ENCODE measurements at regions not wholly inside any gene's neighbourhood (a gene's known extent, or its start where the extent isn't known, plus 50 kb on each side); places are given as distances from the start of the nearest gene placed in this dataset.

- TF ChIP-seq SIN3A (IDR thresholded peaks at IDR 0.05; ENCODE audit: low read depth): no peak
- TF ChIP-seq ELF1 (IDR thresholded peaks at IDR 0.05; ENCODE audit: borderline replicate concordance, low read depth): no peak
- TF ChIP-seq CTCF (IDR thresholded peaks at IDR 0.05 in 2 of 3, conservative IDR thresholded peaks at IDR 0.05 in 1 of 3; ENCODE audit: borderline replicate concordance in 1 of 3, insufficient read depth in 1 of 3, low read depth in 2 of 3, low read length in 2 of 3): no peak
- no peak for TF ChIP-seq CEBPB (IDR thresholded peaks at IDR 0.05; ENCODE audit: low read depth)
- TF ChIP-seq REST (IDR thresholded peaks at IDR 0.05; ENCODE audit: low read depth): no peak
- no peak for TF ChIP-seq POLR2A (IDR thresholded peaks at IDR 0.05; ENCODE audit: borderline replicate concordance, extremely low read depth, insufficient read depth, insufficient read length)
- TF ChIP-seq JUND (IDR thresholded peaks at IDR 0.05): no peak
- no peak for TF ChIP-seq SP1 (IDR thresholded peaks at IDR 0.05; ENCODE audit: low read depth)
- TF ChIP-seq POLR2AphosphoS5 (IDR thresholded peaks at IDR 0.05; ENCODE audit: low read depth, low read length): no peak
- TF ChIP-seq TCF7L2 (IDR thresholded peaks at IDR 0.05; ENCODE audit: borderline replicate concordance, extremely low read depth, insufficient read depth, insufficient read length): no peak
- no peak for TF ChIP-seq EZH2 (IDR thresholded peaks at IDR 0.05)
- TF ChIP-seq SRF (IDR thresholded peaks at IDR 0.05; ENCODE audit: low read depth): no peak
- TF ChIP-seq ZNF274 (IDR thresholded peaks at IDR 0.05; ENCODE audit: low read depth, low read length): no peak
- no peak for TF ChIP-seq FOSL1 (IDR thresholded peaks at IDR 0.05; ENCODE audit: low read depth)
- TF ChIP-seq ZFX (IDR thresholded peaks at IDR 0.05): no peak
- TF ChIP-seq EZH2phosphoT487 (IDR thresholded peaks at IDR 0.05; ENCODE audit: borderline replicate concordance): no peak
- no peak for TF ChIP-seq CBX3 (IDR thresholded peaks at IDR 0.05; ENCODE audit: low read depth)
- TF ChIP-seq EGR1 (IDR thresholded peaks at IDR 0.05; ENCODE audit: low read depth): no peak
- no peak for TF ChIP-seq ATF3 (IDR thresholded peaks at IDR 0.05)
- ATAC-seq: no peak
- RAD21 ChIA-PET (ENCODE audit: low non-redundant PET in 1 of 2, low total read pairs in 2 of 2, uncharacterized antibody in 2 of 2, unreplicated experiment in 2 of 2): no interaction called here
- Histone ChIP-seq H3K9ac (ENCODE audit: low read length) (no peak overlapping the region), H3K27me3 (ENCODE audit: insufficient read depth, low read length) (peaks cover 10% of the 10 kb centered on the region), H3K4me3 (replicated peaks in 1 of 2; ENCODE audit: low read depth in 1 of 2, low read length in 2 of 2) (no peak overlapping the region), H3K27ac (ENCODE audit: low read depth, low read length) (no peak overlapping the region), H3K36me3 (ENCODE audit: control insufficient read depth in 1 of 2, insufficient read depth in 2 of 2, low read length in 2 of 2) (no peaks in the 10 kb centered on the region), H3K9me3 (ENCODE audit: control insufficient read depth in 1 of 2, insufficient read depth in 1 of 2, low read depth in 1 of 2, low read length in 2 of 2) (no peaks in the 10 kb centered on the region), H3K4me1 (ENCODE audit: control insufficient read depth in 1 of 2, insufficient read depth in 2 of 2, low read length in 2 of 2) (no peaks in the 10 kb centered on the region), H4K20me1 (ENCODE audit: insufficient read depth) (no peaks in the 10 kb centered on the region), H2AFZ (ENCODE audit: low read depth, low read length, poor library complexity, severe bottlenecking) (no peak overlapping the region), H3K79me2 (ENCODE audit: insufficient read depth, low read length) (no peaks in the 10 kb centered on the region), H3K9me2 (ENCODE audit: insufficient read depth) (no peaks in the 10 kb centered on the region), H3K4me2 (ENCODE audit: low read length) (no peak overlapping the region)
- CTCF ChIA-PET: no interaction called here
- no peak for DNase-seq (ENCODE audit: low read depth, low spot score)
- intact Hi-C loops (cut with micrococcal nuclease): no loop called here
- POLR2A ChIA-PET: no interaction called here
- no TSS peak for BruUV-seq (replicated peaks)
These were observed 323.0 kb upstream of the IRX4 start for GRCh38 chr5:2205596-2206226.

Measured in HCT116 (cell line).